HG02970 (cell line): ENCODE measurements at regions not wholly inside any gene's neighbourhood (a gene's known extent, or its start where the extent isn't known, plus 50 kb on each side); places are given as distances from the start of the nearest gene placed in this dataset.
"Not testable (repeated sequence)": the region's sequence is repeated elsewhere in the genome, so short reads cannot be mapped to it uniquely, and the experiment has no call there.

ENCODE experiments used
- ATAC-seq: cut with Tn5 transposase; IDR thresholded peaks from one replicate; pipeline ENCODE4 v1.9.1; 2021; ENCODE audit warnings: mild to moderate bottlenecking, moderate library complexity, moderate number of reproducible peaks; ENCODE audit not compliant: unreplicated experiment, low FRiP score

GRCh38 chr2:187008111-187008510 lies 159.1 kb upstream of the ZSWIM2 start:
- ATAC-seq: no peak

- no peak for ATAC-seq
These were observed 154.6 kb upstream of the ZSWIM2 start for GRCh38 chr2:187003611-187004010.

GRCh38 chr2:187003038-187003554 lies 154.1 kb upstream of the ZSWIM2 start:
- ATAC-seq: no peak

GRCh38 chr2:187002242-187002641 lies 153.3 kb upstream of the ZSWIM2 start:
- no peak for ATAC-seq

- ATAC-seq: no peak
These were observed 152.3 kb upstream of the ZSWIM2 start for GRCh38 chr2:187001248-187001647.

- no peak for ATAC-seq
These were observed 146.1 kb upstream of the ZSWIM2 start for GRCh38 chr2:186995092-186995491.

GRCh38 chr2:186992597-186992996 lies 143.6 kb upstream of the ZSWIM2 start:
- no peak for ATAC-seq

- ATAC-seq: no peak
These were observed 142.9 kb upstream of the ZSWIM2 start for GRCh38 chr2:186991766-186992417.

GRCh38 chr2:186984966-186985365 lies 136.0 kb upstream of the ZSWIM2 start:
- ATAC-seq: no peak

GRCh38 chr2:186984481-186984880 lies 135.5 kb upstream of the ZSWIM2 start:
- ATAC-seq: no peak

- ATAC-seq: no peak
These were observed 132.0 kb upstream of the ZSWIM2 start for GRCh38 chr2:186980787-186981550.

GRCh38 chr2:186980117-186980442 lies 131.1 kb upstream of the ZSWIM2 start:
- no peak for ATAC-seq

GRCh38 chr2:186979439-186980116 lies 130.6 kb upstream of the ZSWIM2 start:
- ATAC-seq: no peak

GRCh38 chr2:186977433-186978045 lies 128.6 kb upstream of the ZSWIM2 start:
- no peak for ATAC-seq

- ATAC-seq: no peak
These were observed 127.4 kb upstream of the ZSWIM2 start for GRCh38 chr2:186976329-186976728.

- no peak for ATAC-seq
These were observed 123.5 kb upstream of the ZSWIM2 start for GRCh38 chr2:186972281-186972970.

GRCh38 chr2:186968277-186968676 lies 119.3 kb upstream of the ZSWIM2 start:
- no peak for ATAC-seq

- ATAC-seq: no peak
These were observed 117.0 kb upstream of the ZSWIM2 start for GRCh38 chr2:186966015-186966414.

- no peak for ATAC-seq
These were observed 113.2 kb upstream of the ZSWIM2 start for GRCh38 chr2:186962085-186962747.

- not testable (repeated sequence) for ATAC-seq
These were observed 111.3 kb upstream of the ZSWIM2 start for GRCh38 chr2:186960241-186960640.
